ENCODE measurements at regions not wholly inside any gene's neighbourhood (a gene's known extent, or its start where the extent isn't known, plus 50 kb on each side); places are given as distances from the start of the nearest gene placed in this dataset.
A peak's percentile ranks its signal among the peaks of the same experiment; 100 is the strongest.

DNA sequence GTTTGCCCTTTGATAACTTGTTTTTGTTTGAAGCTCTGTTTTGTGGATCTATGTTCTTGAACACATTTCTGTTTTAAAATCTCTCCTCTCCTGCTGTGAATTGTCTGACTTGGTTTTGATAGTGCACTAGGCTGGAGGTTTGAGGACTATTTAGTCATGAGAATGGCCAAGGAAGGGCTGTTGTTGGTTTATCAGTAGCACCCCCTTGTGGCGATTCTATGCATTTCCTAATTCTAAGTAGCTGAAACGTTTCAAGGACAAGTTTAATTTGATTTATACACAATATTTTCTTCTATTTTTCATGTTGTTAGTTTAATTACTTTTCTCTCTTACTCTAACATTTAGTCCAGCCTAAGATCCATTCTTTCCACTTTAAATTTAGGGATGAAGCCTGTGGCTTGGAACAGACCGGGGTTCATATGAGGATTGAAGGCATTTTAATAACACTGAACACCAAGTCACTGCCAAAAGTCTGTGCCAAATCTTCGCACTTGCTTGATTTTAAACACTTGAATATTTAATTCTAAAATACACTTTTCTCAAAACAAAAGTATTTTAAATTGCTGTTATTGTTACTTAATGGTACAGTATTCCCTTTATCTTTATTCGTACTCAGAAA lies 166.0 kb downstream of the SOCS6 start:
- peak; percentile 39 for DNase-seq (ENCODE audit: low spot score)

GRCh38 chr18:70453058-70453775 lies 164.4 kb downstream of the SOCS6 start:
- DNase-seq (ENCODE audit: low spot score) = no peak

GRCh38 chr18:70452501-70452900 lies 163.7 kb downstream of the SOCS6 start:
- no peak for DNase-seq (ENCODE audit: low spot score)

GRCh38 chr18:70450426-70451253 lies 161.8 kb downstream of the SOCS6 start:
- DNase-seq (ENCODE audit: low spot score) = no peak

DNA sequence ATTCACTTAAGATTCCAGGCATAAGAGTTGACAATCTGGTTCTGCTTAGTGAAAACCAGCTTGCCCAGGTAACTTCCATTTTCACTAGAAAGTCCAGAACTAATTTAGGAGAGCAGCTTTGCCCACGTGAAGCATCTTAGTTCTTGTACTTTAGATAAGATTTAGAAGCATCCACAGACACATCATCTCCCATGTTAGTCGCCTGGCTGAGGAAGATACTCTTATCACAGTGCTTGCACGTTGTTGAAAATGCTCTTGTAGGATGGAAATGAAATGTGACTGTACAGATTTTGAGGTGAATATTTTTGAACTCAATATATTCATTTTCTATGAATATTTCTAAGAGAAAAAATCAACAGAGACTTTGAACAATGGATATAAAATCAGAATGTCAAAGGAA lies 159.7 kb downstream of the SOCS6 start:
- no peak for DNase-seq (ENCODE audit: low spot score)

DNA sequence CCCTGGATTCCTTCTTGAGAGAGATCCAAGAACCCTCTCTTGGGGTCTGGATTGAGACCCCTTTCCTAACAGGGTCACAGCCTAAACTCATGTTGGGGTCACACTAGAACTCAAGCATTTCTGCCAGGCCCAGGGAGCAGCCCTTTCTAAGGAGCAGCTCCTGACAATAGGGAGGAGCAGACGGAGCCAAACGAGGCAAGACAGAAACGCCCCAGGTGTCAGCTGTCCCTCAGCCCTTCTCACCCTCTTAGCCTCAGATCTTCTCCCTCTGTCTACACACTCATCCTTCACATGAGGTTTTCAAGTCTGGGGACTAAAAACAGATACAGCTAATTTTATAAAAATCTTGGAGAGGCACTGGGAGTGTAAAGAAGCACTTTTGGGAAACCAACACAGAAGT lies 157.2 kb downstream of the SOCS6 start:
- DNase-seq (ENCODE audit: low spot score) = no peak

DNA sequence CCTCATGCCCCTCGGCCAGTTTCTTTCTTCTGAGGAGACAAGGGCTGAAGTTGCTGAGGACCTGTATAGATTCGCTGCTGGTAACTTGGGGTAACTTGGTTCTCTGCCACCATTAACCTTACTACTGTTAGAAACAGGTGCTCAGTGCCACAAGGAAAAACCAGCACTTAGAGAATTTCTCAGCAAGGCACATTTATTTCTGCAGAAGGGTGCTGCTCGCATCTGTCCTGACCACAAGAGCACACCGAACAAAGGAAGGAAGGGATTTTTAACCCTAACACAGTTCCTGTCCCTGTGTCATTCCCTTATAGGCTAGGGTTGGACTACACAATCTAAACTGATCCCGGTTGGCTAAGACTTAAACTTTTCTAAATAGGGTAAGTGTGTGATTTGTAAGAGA lies 154.1 kb downstream of the SOCS6 start:
- no peak for DNase-seq (ENCODE audit: low spot score)

- no peak for DNase-seq (ENCODE audit: low spot score)
Measured at GRCh38 chr18:70432804-70433400, 144.1 kb downstream of the SOCS6 start.

DNA sequence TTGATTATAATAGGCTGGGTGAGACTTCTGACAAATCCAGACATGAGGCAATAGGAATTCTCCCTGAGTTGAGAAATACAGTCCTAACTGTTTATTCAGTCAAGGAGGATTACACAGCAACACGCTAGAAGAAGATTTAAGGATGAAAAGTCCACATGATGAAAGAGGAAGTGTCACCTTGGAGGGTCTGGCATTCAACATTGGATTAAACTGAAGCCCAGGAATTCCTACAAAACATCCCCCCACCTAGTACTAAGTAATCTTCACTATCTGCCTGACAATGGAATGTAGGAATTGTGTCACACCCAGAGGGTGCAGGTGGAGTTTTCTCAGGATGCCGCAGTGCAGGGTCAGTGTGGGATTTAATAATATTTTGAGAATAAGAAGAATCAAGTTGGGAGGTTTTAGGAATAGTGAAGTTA lies 142.4 kb downstream of the SOCS6 start:
- DNase-seq (ENCODE audit: low spot score) = no peak

DNA sequence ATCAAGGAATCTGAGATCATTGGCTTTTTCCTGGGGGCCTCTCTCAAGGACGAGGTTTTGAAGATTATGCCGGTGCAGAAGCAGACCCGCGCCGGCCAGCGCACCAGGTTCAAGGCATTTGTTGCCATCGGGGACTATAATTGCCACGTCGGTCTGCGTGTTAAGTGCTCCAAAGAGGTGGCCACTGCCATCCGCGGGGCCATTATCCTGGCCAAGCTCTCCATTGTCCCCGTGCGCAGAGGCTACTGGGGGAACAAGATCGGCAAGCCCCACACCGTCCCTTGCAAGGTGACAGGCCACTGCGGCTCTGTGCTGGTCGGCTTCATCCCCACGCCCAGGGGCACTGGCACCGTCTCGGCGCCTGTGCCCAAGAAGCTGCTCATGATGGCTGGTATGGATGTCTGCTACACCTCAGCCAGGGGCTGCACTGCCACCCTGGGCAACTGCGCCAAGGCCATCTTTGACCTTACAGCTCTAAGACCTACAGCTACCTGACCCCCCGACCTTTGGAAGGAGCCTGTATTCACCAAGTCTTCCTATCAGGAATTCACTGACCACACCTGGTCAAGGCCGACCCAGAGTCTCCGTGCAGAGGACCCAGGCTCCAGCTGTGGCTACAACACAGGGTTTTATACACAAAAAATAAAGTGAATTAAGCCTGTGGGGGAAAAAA lies 141.8 kb downstream of the SOCS6 start:
- no peak for DNase-seq (ENCODE audit: low spot score)

GRCh38 chr18:70429847-70430500 lies 141.1 kb downstream of the SOCS6 start:
- no peak for DNase-seq (ENCODE audit: low spot score)

GRCh38 chr18:70428439-70428838 lies 139.6 kb downstream of the SOCS6 start:
- DNase-seq (ENCODE audit: low spot score) = no peak

DNA sequence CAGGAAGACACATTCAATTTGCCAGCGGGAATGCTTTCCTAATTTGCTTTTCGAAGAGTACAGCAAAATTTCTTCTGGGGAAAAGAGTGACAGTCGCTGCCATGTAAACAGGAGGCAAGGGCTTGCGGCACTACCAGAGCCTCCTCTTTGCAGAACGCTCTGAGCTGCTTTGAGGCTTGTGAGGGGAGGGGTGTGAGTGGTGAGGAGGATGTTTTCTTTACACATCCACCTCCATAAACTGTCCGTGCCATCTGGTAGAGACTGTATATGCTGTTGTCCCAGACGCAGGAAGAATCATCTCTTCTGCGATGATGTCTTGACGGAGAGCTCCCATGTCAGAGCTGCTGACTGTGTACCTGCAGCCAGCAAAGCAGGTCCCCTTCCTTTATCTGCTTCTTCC lies 138.0 kb downstream of the SOCS6 start:
- no peak for DNase-seq (ENCODE audit: low spot score)

GRCh38 chr18:70425236-70425635 lies 136.4 kb downstream of the SOCS6 start:
- DNase-seq (ENCODE audit: low spot score) = no peak

- no peak for DNase-seq (ENCODE audit: low spot score)
Measured at GRCh38 chr18:70423988-70424387, 135.1 kb downstream of the SOCS6 start.

GRCh38 chr18:70423120-70423519 lies 134.3 kb downstream of the SOCS6 start:
- DNase-seq (ENCODE audit: low spot score) = no peak

GRCh38 chr18:70422391-70422965 lies 133.6 kb downstream of the SOCS6 start:
- no peak for DNase-seq (ENCODE audit: low spot score)

GRCh38 chr18:70421471-70422390 lies 132.9 kb downstream of the SOCS6 start:
- DNase-seq (ENCODE audit: low spot score) = no peak

DNA sequence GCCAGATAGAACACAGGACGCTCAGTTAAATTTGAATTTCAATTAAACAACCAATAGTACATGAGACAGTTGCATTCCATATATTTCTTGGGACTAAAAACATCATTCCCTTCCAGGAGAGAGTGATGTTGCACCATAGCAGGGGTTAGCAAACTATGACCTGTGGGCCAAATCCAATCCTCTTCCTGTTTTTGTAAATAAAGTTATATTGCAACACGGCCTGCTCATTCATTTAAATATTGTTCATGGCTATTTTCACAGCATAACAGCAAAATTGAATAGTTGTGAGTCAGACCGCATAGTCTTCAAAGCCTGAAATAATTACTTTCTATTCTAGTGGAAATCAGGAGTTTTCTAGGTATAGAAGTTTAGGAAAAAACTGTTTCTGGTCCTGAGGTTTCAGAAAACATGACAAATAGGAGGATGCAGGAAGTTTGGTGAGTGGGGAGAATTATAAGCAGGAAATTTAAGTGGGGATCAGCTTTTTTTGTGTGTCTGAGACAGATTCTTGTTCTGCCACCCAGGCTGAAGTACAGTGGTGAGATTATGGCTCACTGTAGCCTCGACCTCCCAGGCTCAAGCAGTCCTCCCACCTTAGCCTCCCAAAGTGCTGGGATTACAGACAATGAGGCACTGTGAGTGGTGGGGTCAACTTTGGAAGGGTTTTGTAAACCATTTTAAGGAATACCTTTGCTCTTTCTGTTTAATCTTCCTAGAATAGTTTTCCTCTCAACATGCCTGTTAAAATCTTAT lies 131.5 kb downstream of the SOCS6 start:
- no peak for DNase-seq (ENCODE audit: low spot score)
